Mesendoderm (in vitro differentiated cells): ENCODE measurements at regions not wholly inside any gene's neighbourhood (a gene's known extent, or its start where the extent isn't known, plus 50 kb on each side); places are given as distances from the start of the nearest gene placed in this dataset.

Source experiments
- DNase-seq: peaks from one replicate; pipeline ENCODE4 v3.0.0; 2013
- H2AK5ac ChIP-seq: 2 replicates; pipeline ENCODE4 v1.6.1; 2013; ENCODE audit warnings: low read length, inconsistent platforms
- H2BK120ac ChIP-seq: 2 replicates; pipeline ENCODE4 v1.6.1; 2013; ENCODE audit warnings: low read depth, mild to moderate bottlenecking, low read length, moderate library complexity, mixed read lengths
- H2BK15ac ChIP-seq: replicated peaks from 2 replicates; pipeline ENCODE4 v1.6.1; 2013; ENCODE audit warnings: low read depth, mild to moderate bottlenecking, moderate library complexity
- H2BK5ac ChIP-seq: 2 replicates; pipeline ENCODE4 v1.6.1; 2013; ENCODE audit warnings: low read length, inconsistent platforms
- H3K18ac ChIP-seq: 2 replicates; pipeline ENCODE4 v1.6.1; 2013; ENCODE audit warnings: mild to moderate bottlenecking, low read length, mixed read lengths
- H3K23ac ChIP-seq: one replicate; pipeline ENCODE4 v1.6.1; 2013; ENCODE audit warnings: low read length
- H3K27ac ChIP-seq: 2 replicates; pipeline ENCODE4 v1.5.1; 2013; ENCODE audit warnings: low read depth, mild to moderate bottlenecking, inconsistent platforms, low read length, moderate library complexity
- H3K27me3 ChIP-seq: 2 replicates; pipeline ENCODE4 v1.6.1; 2013; ENCODE audit warnings: low read length, control low read depth, mild to moderate bottlenecking, inconsistent platforms; ENCODE audit not compliant: insufficient read depth, poor library complexity
- H3K36me3 ChIP-seq: 2 replicates; pipeline ENCODE4 v1.6.1; 2013; ENCODE audit warnings: low read length, inconsistent platforms; ENCODE audit not compliant: control insufficient read depth, insufficient read depth
- H3K4ac ChIP-seq: one replicate; pipeline ENCODE4 v1.6.1; 2013; ENCODE audit warnings: low read depth, mild to moderate bottlenecking, low read length, moderate library complexity
- H3K4me1 ChIP-seq: 2 replicates; pipeline ENCODE4 v1.6.1; 2013; ENCODE audit warnings: low read depth, low read length, inconsistent platforms; ENCODE audit not compliant: control insufficient read depth
- H3K4me2 ChIP-seq: 2 replicates; pipeline ENCODE4 v1.6.1; 2013; ENCODE audit warnings: low read length
- H3K4me3 ChIP-seq: 2 replicates; pipeline ENCODE4 v1.5.1; 2013; ENCODE audit warnings: mild to moderate bottlenecking, low read length
- H3K56ac ChIP-seq: one replicate; pipeline ENCODE4 v1.6.1; 2013; ENCODE audit warnings: low read length
- H3K79me1 ChIP-seq: 2 replicates; pipeline ENCODE4 v1.6.1; 2013; ENCODE audit warnings: low read length, inconsistent platforms
- H3K79me2 ChIP-seq: 2 replicates; pipeline ENCODE4 v1.6.1; 2013; ENCODE audit warnings: mild to moderate bottlenecking, low read length; ENCODE audit not compliant: control insufficient read depth, insufficient read depth
- H3K9ac ChIP-seq: 2 replicates; pipeline ENCODE4 v1.6.1; 2013; ENCODE audit warnings: low read length, inconsistent platforms
- H4K5ac ChIP-seq: one replicate; pipeline ENCODE4 v1.6.1; 2013; ENCODE audit warnings: low read length
- H4K8ac ChIP-seq: one replicate; pipeline ENCODE4 v1.6.1; 2013; ENCODE audit warnings: low read depth, mild to moderate bottlenecking, control low read depth, low read length, moderate library complexity
- WGBS: extraction: QIAGEN DNeasy Blood & Tissue Kit; methylation state at CpG from one replicate; pipeline ENCODE4 v1.1.7; 2013; ENCODE audit warnings: low lambda C conversion rate, missing lambda C conversion rate; ENCODE audit not compliant: insufficient coverage; ENCODE audit errors: extremely low coverage; 5-methylcytosine and 5-hydroxymethylcytosine counted together

- Histone ChIP-seq H4K8ac (no peak overlapping the region), H3K4me3 (no peak overlapping the region), H3K36me3 (no peaks in the 10 kb centered on the region), H3K23ac (no peak overlapping the region), H4K5ac (no peak overlapping the region), H3K4ac (no peak overlapping the region), H3K27me3 (no peaks in the 10 kb centered on the region), H3K79me1 (no peaks in the 10 kb centered on the region), H3K4me2 (no peak overlapping the region), H2BK5ac (no peak overlapping the region), H3K18ac (no peak overlapping the region), H3K4me1 (no peaks in the 10 kb centered on the region), H3K27ac (no peak overlapping the region), H3K79me2 (no peaks in the 10 kb centered on the region), H2BK15ac (no peak overlapping the region), H2BK120ac (no peak overlapping the region), H3K9ac (no peak overlapping the region), H3K56ac (no peak overlapping the region), H2AK5ac (no peak overlapping the region)
- no CpG with 5 or more reads among the region's 6 CpGs for WGBS
- DNase-seq = no peak
Observed at GRCh38 chr1:96521010-96521409, 200.6 kb upstream of the PTBP2 start.

- H2BK120ac ChIP-seq = no peak overlapping the region
- no CpG with 5 or more reads among the region's 2 CpGs for WGBS
- H3K4me3 ChIP-seq = no peak overlapping the region
- no peak overlapping the region for H4K5ac ChIP-seq
- DNase-seq = no peak
- no peaks in the 10 kb centered on the region for H3K36me3 ChIP-seq
- no peak overlapping the region for H2BK15ac ChIP-seq
- no peak overlapping the region for H4K8ac ChIP-seq
- H2AK5ac ChIP-seq = no peak overlapping the region
- H3K4me1 ChIP-seq = no peaks in the 10 kb centered on the region
- H3K56ac ChIP-seq = no peak overlapping the region
- H3K79me2 ChIP-seq = no peaks in the 10 kb centered on the region
- H2BK5ac ChIP-seq = no peak overlapping the region
- no peak overlapping the region for H3K27ac ChIP-seq
- H3K4ac ChIP-seq = no peak overlapping the region
- H3K23ac ChIP-seq = no peak overlapping the region
- no peaks in the 10 kb centered on the region for H3K27me3 ChIP-seq
- no peaks in the 10 kb centered on the region for H3K79me1 ChIP-seq
- H3K9ac ChIP-seq = no peak overlapping the region
- H3K4me2 ChIP-seq = no peak overlapping the region
- no peak overlapping the region for H3K18ac ChIP-seq
Observed at GRCh38 chr1:96521994-96522760, 199.4 kb upstream of the PTBP2 start.

GRCh38 chr1:96522927-96523326 lies 198.7 kb upstream of the PTBP2 start:
- Histone ChIP-seq H3K18ac (no peak overlapping the region), H2BK15ac (no peak overlapping the region), H3K27ac (no peak overlapping the region), H2BK5ac (no peak overlapping the region), H3K9ac (no peak overlapping the region), H3K23ac (no peak overlapping the region), H3K56ac (no peak overlapping the region), H3K4ac (no peak overlapping the region), H3K79me2 (no peaks in the 10 kb centered on the region), H4K8ac (no peak overlapping the region), H4K5ac (no peak overlapping the region), H3K79me1 (no peaks in the 10 kb centered on the region), H2AK5ac (no peak overlapping the region), H3K27me3 (no peaks in the 10 kb centered on the region), H2BK120ac (no peak overlapping the region), H3K4me1 (no peaks in the 10 kb centered on the region), H3K4me3 (no peak overlapping the region), H3K4me2 (no peak overlapping the region), H3K36me3 (no peaks in the 10 kb centered on the region)
- WGBS = no CpG with 5 or more reads among the region's 1 CpG
- DNase-seq = no peak

- no peaks in the 10 kb centered on the region for H3K36me3 ChIP-seq
- H4K5ac ChIP-seq = no peak overlapping the region
- no peak overlapping the region for H2BK120ac ChIP-seq
- H3K9ac ChIP-seq = no peak overlapping the region
- H3K56ac ChIP-seq = no peak overlapping the region
- no CpG with 5 or more reads among the region's 2 CpGs for WGBS
- no peak overlapping the region for H3K4me2 ChIP-seq
- H2AK5ac ChIP-seq = no peak overlapping the region
- H3K27me3 ChIP-seq = no peaks in the 10 kb centered on the region
- no peak overlapping the region for H3K4ac ChIP-seq
- no peak for DNase-seq
- no peaks in the 10 kb centered on the region for H3K79me1 ChIP-seq
- H2BK5ac ChIP-seq = no peak overlapping the region
- no peak overlapping the region for H2BK15ac ChIP-seq
- no peak overlapping the region for H3K23ac ChIP-seq
- H4K8ac ChIP-seq = no peak overlapping the region
- H3K79me2 ChIP-seq = no peaks in the 10 kb centered on the region
- no peaks in the 10 kb centered on the region for H3K4me1 ChIP-seq
- H3K27ac ChIP-seq = no peak overlapping the region
- no peak overlapping the region for H3K4me3 ChIP-seq
- no peak overlapping the region for H3K18ac ChIP-seq
Observed at GRCh38 chr1:96524100-96524499, 197.5 kb upstream of the PTBP2 start.

GRCh38 chr1:96525657-96526557 lies 195.7 kb upstream of the PTBP2 start:
- Histone ChIP-seq H3K79me2 (no peaks in the 10 kb centered on the region), H2BK5ac (no peak overlapping the region), H3K9ac (no peak overlapping the region), H3K56ac (no peak overlapping the region), H3K4me2 (no peak overlapping the region), H3K79me1 (no peaks in the 10 kb centered on the region), H4K8ac (no peak overlapping the region), H3K23ac (no peak overlapping the region), H3K27ac (no peak overlapping the region), H2BK15ac (no peak overlapping the region), H4K5ac (no peak overlapping the region), H3K4me1 (no peaks in the 10 kb centered on the region), H3K27me3 (no peaks in the 10 kb centered on the region), H3K18ac (no peak overlapping the region), H2AK5ac (no peak overlapping the region), H3K4ac (no peak overlapping the region), H3K4me3 (no peak overlapping the region), H3K36me3 (no peaks in the 10 kb centered on the region), H2BK120ac (no peak overlapping the region)
- WGBS = no CpG with 5 or more reads among the region's 8 CpGs
- DNase-seq = no peak
